GM18499 (cell line): ENCODE measurements at regions not wholly inside any gene's neighbourhood (a gene's known extent, or its start where the extent isn't known, plus 50 kb on each side); places are given as distances from the start of the nearest gene placed in this dataset.

Experiments used
- ATAC-seq: cut with Tn5 transposase; IDR thresholded peaks from one replicate; pipeline ENCODE4 v1.9.1; 2021; ENCODE audit warnings: moderate number of reproducible peaks; ENCODE audit not compliant: insufficient read depth, unreplicated experiment

DNA sequence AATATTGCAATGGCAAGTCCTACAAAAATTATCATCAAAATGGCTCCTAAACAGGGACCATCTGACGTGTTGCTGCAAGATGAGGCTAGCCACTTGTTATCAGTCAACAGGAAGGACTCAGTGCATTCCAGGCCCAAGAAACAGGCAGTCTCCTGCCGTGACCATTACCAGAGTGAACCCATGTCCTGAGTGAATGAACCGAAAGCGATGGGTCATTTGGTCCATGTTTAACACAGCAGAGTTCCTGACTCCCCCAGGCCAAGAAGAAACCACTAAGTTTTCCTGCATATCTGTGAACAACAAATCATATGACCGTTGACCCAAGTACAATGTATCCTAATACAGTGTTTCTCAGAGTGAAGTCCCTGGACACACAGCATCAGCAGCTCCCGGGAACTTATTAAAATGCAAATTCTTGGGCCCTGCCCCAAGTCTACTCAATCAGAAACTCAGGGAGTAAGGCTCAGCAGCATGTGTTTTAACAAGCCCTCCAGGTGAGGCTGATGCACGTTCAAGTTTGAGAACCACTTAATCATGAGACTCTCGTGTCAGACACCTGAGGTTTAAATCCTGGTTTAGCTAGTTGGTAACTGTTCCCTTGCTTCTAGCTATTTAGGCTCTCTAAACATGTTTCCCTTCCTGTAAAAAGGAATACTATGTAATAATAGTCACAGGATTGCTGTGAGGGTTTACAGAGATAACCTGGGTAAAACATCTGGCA, 429.4 kb upstream of the MAF start:
- no peak for ATAC-seq

DNA sequence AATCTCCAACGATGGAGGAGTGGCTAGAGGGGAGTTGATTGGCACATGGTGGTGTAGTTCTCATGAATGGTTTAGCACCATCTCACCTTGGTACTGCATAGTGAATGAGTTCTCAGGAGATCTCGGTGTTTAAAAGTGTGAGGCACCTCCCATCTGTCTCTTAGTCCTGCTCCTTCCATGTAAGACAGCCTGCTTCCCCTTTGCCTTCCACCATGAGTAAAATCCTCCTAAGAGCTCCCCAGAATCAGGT, 428.8 kb upstream of the MAF start:
- ATAC-seq, result no peak

DNA sequence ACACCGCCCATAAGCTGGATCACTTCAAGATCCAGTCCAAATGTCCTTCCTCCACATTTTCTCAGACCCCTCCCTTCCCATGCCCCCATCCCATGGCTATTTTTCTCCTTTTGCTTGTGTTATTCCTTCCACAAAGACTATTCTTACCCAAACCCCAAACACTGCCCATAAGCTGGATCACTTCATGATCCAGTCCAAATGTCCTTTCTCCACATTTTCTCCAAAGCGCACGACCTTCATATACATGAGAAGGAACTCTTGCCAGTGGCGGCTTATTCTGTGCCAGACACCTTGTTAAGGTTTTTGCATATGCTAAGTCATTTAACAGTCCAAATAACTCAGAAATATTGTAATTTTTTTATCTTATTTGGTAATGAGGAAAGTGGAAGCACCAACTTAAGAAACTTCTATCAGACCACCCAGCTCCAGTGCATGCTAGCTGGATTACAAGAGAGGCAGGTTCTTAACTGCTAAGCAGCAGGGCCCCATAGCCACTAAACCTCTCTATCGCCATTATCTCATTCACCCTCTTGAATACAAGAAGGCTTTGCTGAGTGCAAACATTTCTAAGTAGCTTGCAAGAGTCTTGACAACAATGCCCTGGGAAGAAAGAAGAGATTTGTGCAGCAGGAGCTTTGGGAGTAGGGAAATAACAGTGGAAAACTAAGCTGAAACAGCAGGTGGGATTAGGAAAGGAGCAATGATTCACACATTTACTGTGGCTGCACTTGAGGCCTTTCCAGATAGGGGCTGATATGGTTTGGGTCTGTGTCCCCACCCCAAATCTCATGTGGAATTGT, 428.2 kb upstream of the MAF start:
- no peak for ATAC-seq

DNA sequence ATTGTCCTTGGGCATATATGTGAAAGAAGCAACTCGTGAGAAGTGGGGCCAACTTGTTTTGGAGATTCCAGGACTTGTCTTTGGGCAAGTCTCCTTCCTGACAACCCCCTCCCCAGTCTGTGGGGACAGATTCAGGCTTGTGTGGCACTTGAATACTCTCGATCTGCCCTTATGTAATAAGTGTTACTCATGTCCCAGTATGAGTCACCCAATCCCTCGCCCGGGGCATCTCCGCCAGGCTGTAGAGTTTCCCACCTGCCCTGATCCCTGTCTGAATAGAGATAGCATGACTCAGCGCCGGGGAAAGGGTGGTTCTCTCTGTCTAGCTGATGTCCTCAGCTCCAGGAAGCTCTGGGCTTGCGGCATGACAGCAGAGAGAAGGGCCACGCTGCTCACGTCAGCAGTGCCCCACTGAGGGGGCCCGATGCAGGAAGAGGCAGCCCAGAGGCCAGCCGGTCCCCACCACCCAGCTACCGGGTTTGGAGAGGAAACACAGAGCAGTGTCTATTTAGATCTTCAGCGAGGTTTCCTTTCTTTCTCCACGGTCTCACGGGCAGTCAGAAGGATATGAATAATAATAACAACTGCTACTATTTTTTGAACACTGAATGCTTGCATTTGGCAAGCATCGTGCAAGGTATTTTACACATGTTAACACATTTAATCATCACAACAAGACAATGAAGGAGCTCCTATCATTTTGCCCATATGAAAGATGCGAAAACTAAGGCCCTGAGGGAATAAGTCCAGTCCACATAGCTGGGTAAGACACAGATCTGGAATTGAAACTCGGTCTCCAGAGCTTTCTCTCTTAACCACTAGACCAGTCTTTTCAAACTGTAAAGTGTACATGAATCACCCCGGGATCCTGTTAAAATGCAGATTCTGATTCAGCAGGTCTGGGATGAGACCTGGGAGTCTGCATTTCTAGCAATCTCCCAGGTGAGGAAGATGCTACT, 426.7 kb upstream of the MAF start:
- ATAC-seq, result no peak

DNA sequence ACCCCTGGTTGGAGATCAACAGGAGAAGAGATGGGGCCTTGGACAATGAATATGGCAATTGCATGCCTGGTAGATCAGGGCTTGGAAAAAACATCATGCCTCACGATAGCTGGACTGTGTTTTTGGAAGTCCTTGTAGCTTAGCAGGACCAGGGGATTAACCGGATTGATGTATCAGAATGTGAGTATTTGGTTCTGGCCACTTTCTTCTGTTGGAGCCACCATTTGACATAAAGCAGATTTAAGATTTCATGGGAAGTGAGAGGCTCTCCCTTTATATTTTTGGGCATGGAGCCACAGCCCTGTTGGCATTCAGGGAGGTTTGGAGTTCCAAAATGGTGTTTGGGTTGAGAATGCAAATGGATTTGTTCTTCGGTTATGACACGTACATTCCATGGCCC, 424.7 kb upstream of the MAF start:
- no peak for ATAC-seq

DNA sequence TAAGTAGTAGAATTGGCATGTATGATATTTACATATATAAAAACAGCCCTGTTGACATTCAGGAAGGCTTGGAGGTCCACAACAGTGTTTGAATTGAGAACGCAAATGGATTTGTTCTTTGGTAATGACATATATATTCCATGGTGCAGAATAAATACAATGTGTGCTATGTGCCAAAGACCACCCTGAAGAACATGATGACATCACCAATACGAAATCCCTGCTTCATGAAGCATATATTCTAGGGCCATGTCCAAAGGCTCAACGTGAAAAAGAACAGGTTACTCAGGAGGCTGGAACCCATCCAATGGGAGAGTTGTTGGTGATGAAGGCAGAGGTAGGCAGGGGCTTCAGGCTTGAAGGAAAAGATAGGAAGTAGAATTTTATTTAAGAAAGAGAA, 423.9 kb upstream of the MAF start:
- ATAC-seq, result no peak

DNA sequence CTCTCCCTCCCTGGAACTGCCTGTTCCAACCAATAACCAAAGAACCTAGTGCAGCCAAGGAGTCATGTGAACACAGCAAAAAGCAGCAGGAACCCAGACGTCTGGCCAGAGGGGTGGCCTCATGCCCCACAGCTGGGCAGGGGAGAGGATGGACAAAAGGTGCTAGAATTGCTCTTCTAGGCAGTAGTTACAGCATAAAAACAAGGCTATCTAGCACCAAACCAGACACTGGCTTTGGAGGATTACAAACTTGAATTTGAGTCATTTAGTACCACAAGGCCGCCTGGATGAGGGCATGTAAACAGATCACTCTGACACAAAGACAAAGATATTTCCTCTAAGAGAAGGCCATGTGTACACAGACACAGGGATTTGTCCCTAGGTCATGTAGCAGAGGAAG, 423.3 kb upstream of the MAF start:
- ATAC-seq, result no peak

DNA sequence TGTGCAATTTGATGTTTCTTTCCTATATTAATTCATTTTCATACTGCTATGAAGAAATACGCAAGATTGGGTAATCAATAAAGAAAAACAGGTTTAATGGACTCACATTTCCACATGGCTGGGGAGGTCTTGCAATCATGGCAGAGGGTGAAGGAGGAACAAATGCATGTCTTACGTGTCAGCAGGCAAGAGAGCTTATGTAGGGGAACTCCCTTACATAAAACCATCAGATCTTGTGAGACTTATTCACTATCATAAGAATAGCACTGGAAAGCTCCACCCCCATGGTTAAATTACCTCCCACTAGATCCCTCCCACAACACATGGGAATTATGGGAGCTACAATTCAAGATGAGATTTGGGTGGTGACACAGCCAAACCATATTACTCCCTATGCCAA, 418.9 kb upstream of the MAF start:
- ATAC-seq, result no peak

DNA sequence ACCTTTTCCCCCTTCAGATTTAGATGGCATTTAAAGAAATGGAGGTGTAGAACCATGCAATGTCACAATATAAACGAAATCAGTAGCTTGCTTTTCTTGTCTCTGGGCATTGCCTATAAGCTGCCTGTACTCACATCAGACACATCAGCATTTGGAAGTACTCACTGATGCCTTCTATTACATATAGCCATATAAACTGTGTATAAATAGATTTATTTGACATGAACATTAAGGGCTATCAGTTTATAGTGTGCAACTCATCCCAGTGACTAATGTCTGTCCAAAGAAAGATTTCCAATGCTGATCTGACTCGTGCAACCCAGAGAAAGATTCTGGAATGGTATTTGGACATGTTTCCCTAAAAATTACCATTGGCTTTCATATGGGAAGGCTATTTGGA, 417.9 kb upstream of the MAF start:
- ATAC-seq, result no peak

DNA sequence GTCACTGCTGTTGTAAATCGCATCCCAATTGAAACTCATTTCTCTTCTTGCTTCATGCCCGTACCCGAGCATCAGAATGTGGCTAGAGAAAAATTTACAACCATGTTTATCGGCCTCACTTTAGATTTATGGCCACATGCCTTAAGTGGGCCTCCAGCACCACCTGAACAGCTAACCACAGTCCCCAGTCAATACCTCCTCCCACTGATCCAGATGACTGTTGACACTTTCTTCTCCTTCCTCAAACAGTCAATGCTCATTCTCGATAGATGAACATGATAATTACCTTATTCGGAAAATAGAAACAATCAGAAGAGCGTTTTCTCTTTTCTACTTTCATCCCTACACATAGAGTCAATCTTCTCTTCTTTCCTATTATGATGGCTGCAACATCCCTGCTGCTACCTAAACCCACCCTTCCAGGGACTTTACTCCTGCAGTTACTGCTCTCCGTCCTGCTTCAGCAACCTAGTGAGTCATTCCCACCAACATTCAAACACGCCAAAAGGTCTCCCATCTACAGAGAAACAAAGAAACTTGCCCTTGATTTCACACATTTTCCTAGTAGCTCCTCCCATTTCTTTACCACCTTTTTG, 416.3 kb upstream of the MAF start:
- ATAC-seq, result no peak

DNA sequence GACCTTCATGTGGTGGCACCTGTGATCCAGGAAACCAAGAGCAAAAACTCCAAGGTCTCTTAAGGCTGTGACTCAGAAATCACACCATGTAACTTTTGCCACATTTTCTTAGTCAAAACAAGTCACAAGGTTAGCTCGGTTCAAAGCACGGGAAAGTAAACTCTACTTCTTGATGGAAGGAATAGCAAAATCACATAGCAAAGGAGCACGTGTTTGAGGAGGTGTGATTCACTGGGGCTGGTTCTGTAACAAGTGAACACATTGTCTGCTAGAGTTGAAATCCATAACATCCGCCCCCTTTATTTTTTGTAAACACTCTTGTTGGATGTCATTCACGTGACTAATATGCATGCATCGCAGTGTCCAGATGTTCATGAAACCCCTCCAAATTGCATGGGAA, 415.0 kb upstream of the MAF start:
- ATAC-seq, result no peak

DNA sequence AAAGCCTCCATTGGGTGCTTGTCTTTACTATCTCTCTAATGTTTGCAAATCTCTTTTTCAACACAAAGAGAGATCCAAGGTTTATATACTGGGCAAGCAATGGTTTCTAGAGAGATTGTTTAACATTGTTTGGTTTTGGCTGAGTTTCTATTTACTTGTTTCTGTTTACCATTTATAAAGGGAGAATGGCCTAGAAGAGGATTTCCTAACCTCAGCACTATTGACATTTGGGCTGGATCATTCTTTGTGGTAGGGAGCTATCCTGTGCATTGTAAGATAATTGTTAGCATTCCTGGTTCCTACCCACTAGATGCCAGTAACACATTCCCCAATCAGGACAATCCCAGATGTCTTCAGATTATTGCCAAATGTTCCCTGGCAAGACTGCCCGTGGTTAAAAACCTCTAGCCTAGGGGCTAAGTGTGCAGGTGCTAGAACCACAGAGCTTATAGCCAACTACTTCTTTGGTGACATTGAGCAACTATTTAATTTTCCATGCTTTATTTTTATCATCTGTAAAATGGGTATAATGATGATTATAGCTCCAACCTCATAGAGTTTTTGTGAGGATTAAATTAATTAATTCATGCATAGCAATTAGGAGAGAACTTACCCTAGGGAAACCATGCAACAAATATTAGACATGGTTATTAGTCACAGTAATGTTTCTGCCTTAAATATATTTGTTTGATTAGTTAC, 413.9 kb upstream of the MAF start:
- no peak for ATAC-seq

DNA sequence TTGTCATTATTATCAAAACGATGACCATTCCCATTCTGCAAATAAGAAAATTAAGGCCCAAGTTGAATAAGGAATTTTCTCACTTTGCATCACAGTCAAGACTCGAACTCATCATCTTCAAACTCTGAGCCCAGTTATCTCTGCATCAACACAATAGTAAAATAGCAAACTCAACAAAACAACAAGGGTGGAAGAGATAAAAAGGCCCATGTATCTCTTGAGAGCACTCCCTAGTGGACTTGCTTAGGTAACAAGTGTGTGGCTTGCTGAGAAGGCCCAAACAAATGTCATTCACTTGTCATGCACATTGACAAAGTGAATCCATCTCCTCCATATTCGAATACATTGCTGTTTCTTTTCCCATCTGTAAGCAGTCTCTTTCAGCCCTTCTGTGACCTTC, 412.0 kb upstream of the MAF start:
- ATAC-seq, result no peak

DNA sequence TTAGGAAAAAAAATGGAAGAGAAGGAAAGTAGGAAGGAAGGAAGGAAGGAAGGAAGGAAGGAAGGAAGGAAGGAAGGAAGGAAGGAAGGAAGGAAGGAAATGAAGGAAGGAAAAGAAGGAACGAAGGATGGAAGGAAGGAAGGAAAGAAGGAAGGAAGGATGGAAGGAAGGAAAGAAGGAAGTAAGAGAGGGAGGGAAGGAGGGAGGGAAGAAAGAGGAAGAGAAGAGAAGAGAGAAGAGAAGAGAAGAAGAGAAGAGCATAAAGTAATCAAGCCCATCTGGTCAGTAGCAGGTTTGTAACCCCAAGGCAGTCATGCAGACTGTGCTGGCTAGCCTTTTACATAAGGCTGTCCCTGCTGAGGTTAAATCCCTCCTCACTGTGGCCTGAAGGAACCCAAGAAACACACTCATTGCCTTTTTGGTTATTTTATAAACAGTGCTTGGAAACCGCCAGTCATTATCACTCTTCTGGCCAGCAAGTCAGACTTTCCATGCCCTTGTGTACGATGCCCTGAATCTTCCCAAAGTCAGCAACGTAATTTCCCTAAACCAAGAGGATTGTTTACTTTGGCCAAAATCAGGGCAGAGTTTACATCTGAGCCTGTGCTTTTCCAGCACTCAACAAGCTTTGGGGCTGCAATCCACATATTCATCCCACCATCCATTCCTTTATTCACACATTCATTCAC, 409.6 kb upstream of the MAF start:
- no peak for ATAC-seq

DNA sequence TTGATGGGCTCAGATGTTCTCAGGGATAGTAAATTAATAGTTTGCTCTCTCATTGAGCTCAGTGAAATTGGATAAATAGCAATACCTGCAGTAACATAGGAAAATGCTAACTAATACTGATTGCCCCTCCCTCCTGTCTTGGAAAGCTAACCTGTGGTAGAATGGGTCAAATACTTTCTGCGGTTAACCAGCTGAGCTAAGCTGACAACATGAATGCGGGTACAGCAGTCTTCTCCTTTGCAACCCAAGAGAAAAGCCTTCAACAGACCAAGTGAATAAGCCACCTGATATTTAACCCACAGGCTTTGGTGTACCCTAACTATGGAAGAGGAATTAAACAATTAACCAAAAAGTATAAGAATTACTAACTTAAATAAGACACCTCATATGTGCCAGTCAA, 408.3 kb upstream of the MAF start:
- no peak for ATAC-seq

DNA sequence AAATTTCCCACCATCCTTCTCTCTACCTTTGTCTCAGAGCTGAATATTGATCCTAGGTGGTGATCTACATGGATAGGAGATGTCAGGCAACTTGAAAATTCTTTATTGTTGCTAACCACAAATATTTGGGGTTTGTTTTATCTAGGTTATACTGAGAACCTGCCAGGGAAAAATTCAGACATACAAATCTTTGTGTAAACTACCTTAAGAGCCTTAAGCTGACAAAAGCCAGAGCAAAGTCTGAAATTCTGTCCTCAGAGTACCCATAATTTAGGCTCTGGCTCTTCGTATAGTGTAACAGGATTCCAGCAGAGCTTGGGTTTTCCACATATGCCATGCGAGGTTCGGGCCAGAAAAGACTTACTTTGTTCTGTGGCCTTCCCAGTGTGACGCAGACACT, 406.7 kb upstream of the MAF start:
- no peak for ATAC-seq

DNA sequence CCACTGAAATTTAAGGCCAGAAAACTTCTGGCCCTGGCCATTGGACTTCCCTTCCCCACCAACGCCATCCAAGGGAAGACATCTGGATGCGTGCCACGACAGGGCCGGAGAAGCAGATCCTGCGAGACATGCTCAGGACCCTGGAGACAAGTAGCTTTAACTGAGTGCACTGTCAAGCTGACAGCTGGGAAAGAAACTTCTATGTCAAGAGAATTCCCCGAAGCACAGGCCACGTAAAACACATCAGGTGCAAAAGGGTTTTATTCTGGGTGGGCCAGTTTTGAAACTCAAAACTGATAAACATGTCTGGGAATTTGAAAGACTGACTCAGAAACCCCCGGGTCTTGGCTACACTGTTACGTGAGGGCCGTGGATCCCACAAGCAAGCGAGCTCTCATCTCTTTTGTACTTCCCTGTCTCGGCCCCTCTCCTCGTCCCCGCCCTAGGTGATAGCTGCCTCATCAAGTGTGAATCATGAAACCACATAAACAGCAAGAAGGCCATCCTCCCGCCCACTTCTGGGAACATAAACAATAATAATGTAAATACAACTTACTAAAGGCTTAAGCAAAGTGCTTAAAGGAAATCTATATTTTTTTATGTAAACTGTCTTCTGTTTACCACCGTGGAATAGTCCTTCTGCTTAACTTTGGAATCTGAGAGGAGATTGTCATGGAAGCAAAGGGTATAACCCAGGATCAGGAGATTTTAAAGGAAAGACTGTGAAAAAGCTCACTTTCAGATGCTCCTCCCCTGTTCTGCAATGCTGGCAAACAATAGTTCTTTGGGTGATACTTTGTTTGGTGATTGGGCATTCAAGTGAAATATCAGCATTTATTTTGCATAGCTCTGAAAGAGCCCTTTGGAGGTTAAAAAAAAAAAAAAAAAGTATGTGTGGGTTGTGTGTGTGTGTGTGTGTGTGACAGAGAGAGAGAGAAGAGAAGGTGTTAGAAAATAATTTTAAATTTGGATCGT, 406.0 kb upstream of the MAF start:
- no peak for ATAC-seq

DNA sequence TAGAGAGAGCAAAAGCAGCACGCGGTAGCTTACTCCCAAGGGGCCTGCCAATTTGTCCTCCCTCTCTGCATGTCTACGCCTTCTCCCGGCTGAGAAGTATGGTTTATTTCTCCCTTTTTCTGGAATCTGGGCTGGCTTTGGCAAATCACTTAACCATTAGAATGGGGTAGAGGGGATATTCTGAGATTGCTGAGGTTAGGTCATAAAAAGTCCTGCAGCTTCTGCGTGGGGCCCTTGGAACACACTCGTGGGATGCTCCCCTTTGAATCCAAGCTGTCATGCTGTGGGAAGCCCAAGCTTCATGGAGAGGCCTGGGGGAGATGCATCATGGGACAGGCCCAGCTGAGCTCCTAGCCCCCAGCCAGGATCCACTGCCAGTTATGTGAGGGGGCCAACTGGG, 403.6 kb upstream of the MAF start:
- no peak for ATAC-seq

DNA sequence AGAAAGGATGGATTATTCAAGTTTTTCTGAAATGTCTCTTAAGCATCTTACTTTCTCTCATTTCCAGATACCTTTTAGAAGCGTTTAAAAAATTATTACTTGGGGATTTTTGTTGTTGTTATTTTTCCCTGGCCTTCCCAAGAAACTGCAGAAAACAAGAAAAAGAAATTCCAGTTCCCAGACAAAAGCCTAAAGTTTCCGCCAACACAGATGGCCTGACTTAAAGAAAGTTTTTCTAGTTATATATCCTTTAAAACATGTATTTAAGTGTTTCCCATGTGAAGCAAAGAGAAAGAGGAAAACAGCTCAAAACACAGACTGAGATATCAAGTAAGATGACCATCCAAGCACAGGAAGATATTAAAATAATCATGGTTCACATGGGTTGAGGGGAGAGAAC, 401.7 kb upstream of the MAF start:
- no peak for ATAC-seq
